Transverse colon (tissue), 4 donors: ENCODE measurements at regions not wholly inside any gene's neighbourhood (a gene's known extent, or its start where the extent isn't known, plus 50 kb on each side); places are given as distances from the start of the nearest gene placed in this dataset.

ENCODE experiments used
- POLR2A ChIP-seq: fragments of 450-650 bp; IDR thresholded peaks from one replicate; pipeline ENCODE4 v1.6.1; 2016; ENCODE audit warnings: antibody characterized with exemption, mild to moderate bottlenecking, moderate library complexity
- POLR2AphosphoS5 ChIP-seq, 3 donors: sonication (generic); formaldehyde crosslinking; IDR thresholded peaks; one replicate each; pipeline ENCODE4 v1.6.1; 2016; ENCODE audit warnings: antibody characterized with exemption in 3 of 3
- TF ChIP-seq, protein P1 (sequence below), 5 experiments: fragments of 200-600 bp in 3 of 5; fragments of 450-650 bp in 2 of 5; sonication (generic) in 3 of 5; IDR thresholded peaks; 1 replicate in 2 of 5; 2 replicates in 3 of 5; pipeline ENCODE4 v1.5.1; 2016 to 2017; ENCODE audit warnings: antibody characterized with exemption in 5 of 5, inconsistent platforms in 3 of 5, mild to moderate bottlenecking in 2 of 5, moderate library complexity in 1 of 5

DNA sequence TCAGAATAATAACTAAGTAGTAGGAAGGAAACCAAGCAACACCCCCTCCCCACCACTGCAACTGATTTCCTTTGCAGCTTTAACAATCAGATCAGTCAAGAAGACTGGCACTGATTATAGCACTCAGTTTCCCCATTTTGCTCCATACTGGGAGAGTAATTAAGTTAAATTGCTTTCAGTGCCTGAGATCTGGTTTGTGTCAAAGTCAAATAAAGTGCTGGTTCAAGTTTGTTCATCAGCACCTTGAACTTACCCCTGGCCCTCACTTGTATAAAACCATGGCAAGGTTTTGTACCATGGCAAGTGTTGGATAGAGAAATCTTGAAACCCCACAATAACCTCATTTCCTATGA, 290.2 kb upstream of the SEMA6A start:
- TF ChIP-seq POLR2A, result no peak
- TF ChIP-seq, protein P1, sequence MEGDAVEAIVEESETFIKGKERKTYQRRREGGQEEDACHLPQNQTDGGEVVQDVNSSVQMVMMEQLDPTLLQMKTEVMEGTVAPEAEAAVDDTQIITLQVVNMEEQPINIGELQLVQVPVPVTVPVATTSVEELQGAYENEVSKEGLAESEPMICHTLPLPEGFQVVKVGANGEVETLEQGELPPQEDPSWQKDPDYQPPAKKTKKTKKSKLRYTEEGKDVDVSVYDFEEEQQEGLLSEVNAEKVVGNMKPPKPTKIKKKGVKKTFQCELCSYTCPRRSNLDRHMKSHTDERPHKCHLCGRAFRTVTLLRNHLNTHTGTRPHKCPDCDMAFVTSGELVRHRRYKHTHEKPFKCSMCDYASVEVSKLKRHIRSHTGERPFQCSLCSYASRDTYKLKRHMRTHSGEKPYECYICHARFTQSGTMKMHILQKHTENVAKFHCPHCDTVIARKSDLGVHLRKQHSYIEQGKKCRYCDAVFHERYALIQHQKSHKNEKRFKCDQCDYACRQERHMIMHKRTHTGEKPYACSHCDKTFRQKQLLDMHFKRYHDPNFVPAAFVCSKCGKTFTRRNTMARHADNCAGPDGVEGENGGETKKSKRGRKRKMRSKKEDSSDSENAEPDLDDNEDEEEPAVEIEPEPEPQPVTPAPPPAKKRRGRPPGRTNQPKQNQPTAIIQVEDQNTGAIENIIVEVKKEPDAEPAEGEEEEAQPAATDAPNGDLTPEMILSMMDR (IDR thresholded peaks at IDR 0.05), result no peak
- no peak for TF ChIP-seq POLR2AphosphoS5 (IDR thresholded peaks at IDR 0.05)
